IMR-90 (cell line): ENCODE measurements at regions not wholly inside any gene's neighbourhood (a gene's known extent, or its start where the extent isn't known, plus 50 kb on each side); places are given as distances from the start of the nearest gene placed in this dataset.

Experiments
- ATAC-seq: fragments of 200-7000 bp; cut with Tn5 transposase; 2 replicates; pipeline ENCODE4 v1.9.1; 2020; ENCODE audit warnings: low read depth, mild to moderate bottlenecking, moderate library complexity
- BruUV-seq: library from RNA; stranded (reverse); fragments of 400-500 nt; replicated peaks from 2 replicates; lab custom pipeline; 2021; lab: Mats Ljungman, UMichigan
- CTCF ChIA-PET: fragments of 300-600 bp; formaldehyde crosslinking; extraction: SDS; loops from one replicate; lab custom pipeline; 2021; ENCODE audit warnings: antibody characterized with exemption; lab: Yijun Ruan, JAX
- POLR2A ChIA-PET: fragments of 300-600 bp; sonication (Branson Sonifier 250); formaldehyde crosslinking; loops from one replicate; lab custom pipeline; 2022; ENCODE audit warnings: antibody characterized with exemption; ENCODE audit not compliant: unreplicated experiment; lab: Charles Lee
- DNase-seq: peaks from one replicate; pipeline ENCODE4 v3.0.0; 2013
- H2AFZ ChIP-seq: replicated peaks from 2 replicates; pipeline ENCODE3; 2013; ENCODE audit warnings: low read length, mild to moderate bottlenecking; ENCODE audit not compliant: poor library complexity
- H2AK5ac ChIP-seq: 2 replicates; pipeline ENCODE4 v1.6.1; 2013; ENCODE audit warnings: low read depth, low read length, inconsistent platforms
- H2AK9ac ChIP-seq: replicated peaks from 2 replicates; pipeline ENCODE3; 2013; ENCODE audit warnings: mild to moderate bottlenecking, low read depth, low read length, moderate library complexity; ENCODE audit not compliant: poor library complexity
- H2BK120ac ChIP-seq: 2 replicates; pipeline ENCODE4 v1.6.1; 2013; ENCODE audit warnings: low read depth, low read length, inconsistent platforms
- H2BK15ac ChIP-seq: 3 replicates; pipeline ENCODE4 v1.6.1; 2013; ENCODE audit warnings: low read depth, low read length, inconsistent platforms
- H2BK20ac ChIP-seq: 2 replicates; pipeline ENCODE4 v1.6.1; 2013; ENCODE audit warnings: low read depth, mild to moderate bottlenecking, inconsistent platforms, low read length, moderate library complexity
- H2BK5ac ChIP-seq: 2 replicates; pipeline ENCODE4 v1.6.1; 2013; ENCODE audit warnings: mild to moderate bottlenecking, low read depth, low read length, inconsistent platforms; ENCODE audit not compliant: poor library complexity, severe bottlenecking
- H3K14ac ChIP-seq: replicated peaks from 2 replicates; pipeline ENCODE4 v1.6.1; 2013; ENCODE audit warnings: low read depth, low read length, inconsistent platforms
- H3K18ac ChIP-seq: 2 replicates; pipeline ENCODE4 v1.6.1; 2013; ENCODE audit warnings: low read depth, low read length, control low read depth
- H3K23ac ChIP-seq: 2 replicates; pipeline ENCODE4 v1.6.1; 2013; ENCODE audit warnings: low read depth, low read length, inconsistent platforms
- H3K27ac ChIP-seq: 2 replicates; pipeline ENCODE4 v1.5.1; 2013; ENCODE audit warnings: mild to moderate bottlenecking, control low read depth, low read length; ENCODE audit not compliant: insufficient read depth
- H3K27me3 ChIP-seq: 2 replicates; pipeline ENCODE4 v1.6.1; 2013; ENCODE audit warnings: low read length; ENCODE audit not compliant: control insufficient read depth, insufficient read depth
- H3K36me3 ChIP-seq: 2 replicates; pipeline ENCODE4 v1.6.1; 2013; ENCODE audit warnings: low read length, mixed read lengths; ENCODE audit not compliant: control insufficient read depth, insufficient read depth
- H3K4ac ChIP-seq: 2 replicates; pipeline ENCODE4 v1.6.1; 2013; ENCODE audit warnings: low read depth, low read length, inconsistent platforms
- H3K4me1 ChIP-seq: 2 replicates; pipeline ENCODE4 v1.6.1; 2013; ENCODE audit warnings: low read length, mixed read lengths; ENCODE audit not compliant: control insufficient read depth, insufficient read depth
- H3K4me2 ChIP-seq: 2 replicates; pipeline ENCODE4 v1.6.1; 2013; ENCODE audit warnings: low read depth, mild to moderate bottlenecking, control low read depth, low read length, moderate library complexity
- H3K4me3 ChIP-seq: 2 replicates; pipeline ENCODE4 v1.5.1; 2013; ENCODE audit warnings: low read depth, mild to moderate bottlenecking, control low read depth, low read length, moderate library complexity; ENCODE audit not compliant: insufficient read depth
- H3K56ac ChIP-seq: 2 replicates; pipeline ENCODE4 v1.6.1; 2013; ENCODE audit warnings: low read length, inconsistent platforms; ENCODE audit not compliant: insufficient read depth; ENCODE audit errors: extremely low read depth
- H3K79me1 ChIP-seq, 2 experiments: 2 replicates each; pipeline ENCODE4 v1.6.1; 2013; ENCODE audit warnings: low read length in 2 of 2, inconsistent platforms in 1 of 2, low read depth in 1 of 2
- H3K9ac ChIP-seq: 2 replicates; pipeline ENCODE4 v1.6.1; 2013; ENCODE audit warnings: low read depth, low read length, control low read depth
- H3K9me1 ChIP-seq: 2 replicates; pipeline ENCODE4 v1.6.1; 2013; ENCODE audit warnings: low read length, inconsistent platforms; ENCODE audit not compliant: insufficient read depth
- H3K9me3 ChIP-seq: 2 replicates; pipeline ENCODE4 v1.6.1; 2013; ENCODE audit warnings: low read length; ENCODE audit not compliant: control insufficient read depth, insufficient read depth
- H4K20me1 ChIP-seq: 2 replicates; pipeline ENCODE4 v1.6.1; 2013; ENCODE audit warnings: low read length, inconsistent platforms; ENCODE audit not compliant: insufficient read depth
- H4K5ac ChIP-seq: 2 replicates; pipeline ENCODE4 v1.6.1; 2013; ENCODE audit warnings: mild to moderate bottlenecking, low read depth, low read length, control low read depth
- H4K8ac ChIP-seq, 2 experiments: 2 replicates each; pipeline ENCODE4 v1.6.1; 2013; ENCODE audit warnings: low read depth in 2 of 2, low read length in 2 of 2, control low read depth in 1 of 2, inconsistent platforms in 1 of 2
- H4K91ac ChIP-seq: 2 replicates; pipeline ENCODE4 v1.6.1; 2013; ENCODE audit warnings: low read depth, low read length, inconsistent platforms; ENCODE audit not compliant: insufficient read depth
- BHLHE40 ChIP-seq: fragments of 150-350 bp; IDR thresholded peaks from 2 replicates; pipeline ENCODE4 v1.6.1; 2016; ENCODE audit warnings: mild to moderate bottlenecking, low read depth, low read length
- FOS ChIP-seq: fragments of 150-350 bp; IDR thresholded peaks from 2 replicates; pipeline ENCODE4 v1.6.1; 2016; ENCODE audit warnings: low read depth, low read length
- MAZ ChIP-seq: IDR thresholded peaks from 2 replicates; pipeline ENCODE4 v1.6.1; 2012; ENCODE audit warnings: low read depth, mild to moderate bottlenecking, low read length, improper control_type of control experiment, moderate library complexity, borderline replicate concordance
- NFE2L2 ChIP-seq: fragments of 150-350 bp; IDR thresholded peaks from 2 replicates; pipeline ENCODE4 v1.6.1; 2016; ENCODE audit warnings: low read depth, mild to moderate bottlenecking, low read length
- RAD21 ChIP-seq: IDR thresholded peaks from 2 replicates; pipeline ENCODE4 v1.6.1; 2012; ENCODE audit warnings: low read length, improper control_type of control experiment
- RCOR1 ChIP-seq: IDR thresholded peaks from 2 replicates; pipeline ENCODE4 v1.6.1; 2012; ENCODE audit warnings: mild to moderate bottlenecking, low read length, improper control_type of control experiment; ENCODE audit not compliant: insufficient replicate concordance
- WGBS, 2 experiments: methylation state at CpG; one replicate each; pipeline versions ENCODE4 v1.1.5 to v1.1.7; 2013; ENCODE audit warnings: missing lambda C conversion rate in 2 of 2; ENCODE audit not compliant: insufficient read length in 1 of 2; ENCODE audit errors: extremely low coverage in 2 of 2; 5-methylcytosine and 5-hydroxymethylcytosine counted together
- dilution Hi-C: fragments of 300-500 bp; cut with HindIII; formaldehyde crosslinking; loops from one replicate; pipeline ENCODE4 v1.14.3; 2018; ENCODE audit warnings: low sequenced_read_pairs; ENCODE audit not compliant: unreplicated experiment
- in situ Hi-C: fragments of 300-500 bp; cut with MboI; formaldehyde crosslinking; loops from 3 replicates; pipeline ENCODE4 v1.14.3; 2019; ENCODE audit warnings: low sequenced_read_pairs, inconsistent platforms, mixed read lengths
- intact Hi-C: fragments of 100-400 bp; cut with micrococcal nuclease; formaldehyde crosslinking; loops from 2 replicates; pipeline ENCODE4 v1.10.0; 2022

DNA sequence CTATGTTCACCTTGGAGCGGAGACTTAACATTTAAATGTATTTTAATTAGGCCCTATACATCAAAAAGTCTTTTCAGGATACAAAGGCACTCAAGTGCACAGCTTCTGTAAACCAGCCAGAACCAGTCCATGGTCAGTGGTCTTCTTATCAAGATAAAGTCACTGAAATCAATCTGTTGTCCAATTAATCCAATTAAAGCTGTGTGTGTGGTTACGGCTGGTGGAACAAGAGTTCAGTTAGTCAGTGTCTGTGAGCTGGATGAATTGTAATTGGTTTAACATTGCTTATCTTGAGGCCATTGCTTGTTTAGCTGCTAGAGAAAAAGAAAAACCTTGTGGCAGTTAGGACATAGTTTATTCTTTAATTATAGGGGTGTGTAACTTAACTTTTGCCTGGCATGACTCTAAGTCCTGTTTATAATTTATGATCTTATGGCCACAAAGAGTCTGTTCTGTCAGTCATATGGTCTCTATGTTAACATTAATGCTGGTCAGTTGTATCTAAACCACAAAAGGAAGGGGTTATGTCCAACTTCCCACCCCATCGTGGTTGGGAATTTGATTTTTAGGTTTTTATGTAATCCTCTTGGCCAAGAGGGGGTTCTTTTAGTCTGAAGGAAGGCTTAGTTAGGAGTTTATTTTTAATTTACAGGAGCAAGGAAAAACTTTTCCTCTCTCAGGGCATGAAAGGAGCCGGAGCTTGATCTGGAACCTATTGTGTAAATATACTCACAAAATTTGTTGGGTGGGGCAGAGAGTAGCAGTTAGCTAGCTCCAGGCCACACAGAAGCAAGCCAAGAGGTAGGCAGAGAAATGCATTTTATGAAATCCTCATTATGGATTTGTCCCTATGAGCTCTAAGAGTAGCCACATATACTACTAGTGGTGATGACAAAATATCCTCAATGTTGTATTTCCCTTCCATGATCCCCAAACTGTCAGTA, 665.7 kb upstream of the ACTRT1 start:
- Histone ChIP-seq H2AK9ac (no peak overlapping the region), H4K8ac (no peak overlapping the region), H2BK120ac (no peak overlapping the region), H2BK15ac (no peak overlapping the region), H3K79me1 (no peaks in the 10 kb centered on the region), H3K4me1 (no peaks in the 10 kb centered on the region), H3K36me3 (no peaks in the 10 kb centered on the region), H3K27ac (no peak overlapping the region), H4K91ac (no peak overlapping the region), H3K9ac (no peak overlapping the region), H3K18ac (no peak overlapping the region), H2AFZ (no peak overlapping the region), H2BK5ac (no peak overlapping the region), H3K9me1 (no peaks in the 10 kb centered on the region), H3K4ac (no peak overlapping the region), H3K9me3 (no peaks in the 10 kb centered on the region; the same call in 1 of the 2 replicates), H3K27me3 (no peaks in the 10 kb centered on the region), H3K56ac (no peak overlapping the region), H3K14ac (no peak overlapping the region), H2AK5ac (no peak overlapping the region), H4K5ac (no peak overlapping the region), H3K4me2 (no peak overlapping the region), H2BK20ac (no peak overlapping the region), H3K4me3 (no peak overlapping the region), H4K20me1 (no peaks in the 10 kb centered on the region), H3K23ac (no peak overlapping the region)
- ChIA-PET CTCF (no interaction called here), POLR2A (no interaction called here)
- dilution Hi-C loops (no loop called here), intact Hi-C loops (no loop called here), in situ Hi-C loops (no loop called here)
- no CpG with 5 or more reads among the region's 4 CpGs for WGBS, 2 experiments
- ATAC-seq (no peak), DNase-seq (no peak)
- TF ChIP-seq RAD21 = no peak
- TF ChIP-seq FOS = no peak
- no peak for TF ChIP-seq NFE2L2
- no peak for TF ChIP-seq BHLHE40
- TF ChIP-seq RCOR1 = no peak
- TF ChIP-seq MAZ = no peak
- BruUV-seq = no TSS peak
